Stimulated activated CD4-positive, alpha-beta T cell treated with anti-CD3 and anti-CD28 coated beads, Interleukin-15, amount 100 ng/mL, for 48 hours (primary cell): ENCODE measurements at regions not wholly inside any gene's neighbourhood (a gene's known extent, or its start where the extent isn't known, plus 50 kb on each side); places are given as distances from the start of the nearest gene placed in this dataset.
"Not testable (repeated sequence)": the region's sequence is repeated elsewhere in the genome, so short reads cannot be mapped to it uniquely, and the experiment has no call there.

Experiments used
- DNase-seq, 2 donors: peaks; one replicate each; pipeline ENCODE4 v3.0.0-alpha.2; 2020; ENCODE audit warnings: low read depth in 2 of 2

DNA sequence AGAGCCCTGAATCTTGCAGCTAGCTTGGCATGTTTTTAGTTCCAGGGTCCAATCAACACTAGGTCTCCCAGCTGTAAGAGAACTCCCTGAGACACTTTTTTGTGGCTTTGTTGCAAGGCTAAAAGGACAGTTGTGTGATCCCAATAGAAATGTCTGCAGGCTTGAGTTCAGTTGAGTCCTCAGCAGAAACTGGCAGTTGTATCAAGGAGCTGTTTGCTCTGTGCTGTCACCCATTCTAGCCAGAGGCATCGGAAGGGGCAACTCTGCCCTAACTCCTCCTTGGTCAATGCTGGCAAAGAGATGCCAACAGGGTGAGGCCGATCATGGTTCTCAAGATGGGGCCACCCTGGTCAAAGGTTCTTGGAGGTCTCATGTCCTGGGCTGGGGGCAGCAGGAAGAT, 224.1 kb downstream of the BUB3 start:
- no peak for DNase-seq

DNA sequence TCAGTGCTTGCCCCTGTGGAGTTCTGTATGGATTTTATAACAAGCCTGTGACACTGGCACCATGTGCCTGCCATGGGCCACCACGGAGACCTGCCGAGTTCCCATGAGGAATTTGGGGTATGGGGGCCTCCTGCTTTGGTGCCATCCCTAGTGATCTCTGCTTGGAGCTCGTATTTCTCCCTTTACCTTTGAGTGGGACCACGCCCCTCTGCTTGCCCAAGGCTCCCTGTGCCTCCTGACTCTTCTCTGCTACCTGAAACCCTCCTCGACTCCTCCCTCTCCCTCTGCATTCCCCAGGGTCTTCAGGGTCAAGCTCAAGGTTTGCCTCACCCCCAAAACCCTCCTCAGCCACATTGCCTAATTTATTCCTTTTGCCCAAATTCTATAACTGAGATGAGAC, 225.0 kb downstream of the BUB3 start:
- no peak for DNase-seq

DNA sequence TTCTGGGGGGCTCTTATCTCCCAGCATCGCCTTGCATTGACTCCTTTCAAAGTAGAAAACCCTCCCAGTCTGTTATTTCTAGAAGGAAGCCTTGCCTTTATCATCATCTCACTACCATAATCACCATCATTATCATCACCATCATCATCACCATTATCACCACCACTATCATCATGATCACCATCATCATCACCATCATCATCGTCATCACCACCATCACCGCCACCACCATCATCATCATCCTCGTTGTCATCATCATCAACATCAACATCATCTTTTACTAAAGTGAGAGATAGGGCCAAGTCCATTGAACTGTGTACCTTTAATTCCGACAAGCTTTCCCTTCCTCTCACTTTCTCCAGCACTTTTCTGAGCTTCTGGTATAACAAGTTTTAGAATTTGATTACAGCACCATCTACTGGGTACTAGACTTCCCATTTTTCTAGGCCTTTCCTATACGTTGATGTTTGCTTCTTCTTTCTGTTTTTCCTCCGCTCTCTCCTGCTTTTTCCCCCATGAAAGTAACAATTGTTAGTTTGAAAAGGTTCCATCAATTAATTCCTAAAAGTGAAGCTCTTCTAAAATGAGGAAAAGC, 226.4 kb downstream of the BUB3 start:
- no peak for DNase-seq

DNA sequence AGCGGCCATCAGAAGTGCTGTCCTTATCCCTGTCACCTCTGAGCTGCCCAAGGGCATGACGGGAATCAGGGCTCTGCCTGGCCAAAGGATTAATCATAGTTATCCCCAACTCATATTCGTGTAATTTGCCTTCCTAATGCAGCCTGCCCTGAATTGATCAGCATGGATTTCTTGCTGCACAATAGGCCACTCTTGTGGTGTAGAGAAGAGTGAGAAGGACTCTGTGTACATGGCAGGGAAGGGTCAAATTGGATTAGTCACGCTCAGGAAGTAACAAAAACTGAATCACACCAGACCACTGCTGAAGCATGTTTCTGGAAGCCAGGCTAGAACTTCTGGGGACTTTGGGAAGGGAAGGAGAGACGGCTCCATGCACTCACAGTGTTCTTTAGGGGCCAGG, 227.0 kb downstream of the BUB3 start:
- no peak for DNase-seq

DNA sequence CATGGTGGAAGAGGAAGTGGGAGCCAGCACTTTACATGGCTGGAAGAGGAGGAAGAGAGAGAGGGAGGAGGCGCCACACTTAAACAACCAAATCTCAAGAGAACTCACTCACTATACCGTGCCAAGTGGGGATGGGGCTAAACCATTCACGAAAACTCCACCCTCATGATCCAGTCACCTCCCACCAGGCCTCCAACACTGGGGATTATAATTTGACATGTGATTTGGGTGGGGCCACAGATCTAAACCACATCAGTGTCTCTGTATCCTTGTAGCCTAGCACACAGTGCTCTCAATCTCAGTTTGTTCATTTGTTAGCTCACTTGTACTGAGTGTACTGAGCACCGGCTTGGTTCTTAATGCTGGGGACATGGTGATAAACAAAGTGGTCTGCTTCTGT, 228.3 kb downstream of the BUB3 start:
- no peak for DNase-seq

DNA sequence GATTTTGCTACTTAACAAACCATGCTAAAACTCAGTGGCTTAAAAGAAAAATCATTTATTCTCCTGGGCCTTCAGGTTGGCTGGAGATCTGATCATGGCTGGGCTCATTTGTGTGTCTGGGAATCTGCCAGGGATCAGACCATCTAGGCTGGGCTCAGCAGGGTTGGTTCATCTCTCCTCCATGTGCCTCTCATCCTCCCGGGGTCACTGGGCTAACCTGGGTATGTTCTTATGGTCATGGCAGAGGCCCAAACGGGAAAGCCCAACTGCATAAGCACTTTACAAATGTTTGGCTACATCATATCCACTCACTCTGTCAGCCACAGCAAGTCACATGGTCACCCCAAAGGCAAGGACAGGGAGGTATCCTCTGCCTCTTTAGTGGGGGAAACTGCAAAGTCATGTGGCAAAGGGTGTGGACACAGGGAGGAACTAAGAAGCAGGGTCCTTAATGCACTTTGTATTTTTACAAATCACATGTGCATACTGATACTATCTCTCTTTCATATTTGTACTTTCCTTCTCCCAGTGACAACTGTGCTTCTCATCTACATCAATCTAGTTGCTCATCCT, 231.4 kb downstream of the BUB3 start:
- no peak for DNase-seq

DNA sequence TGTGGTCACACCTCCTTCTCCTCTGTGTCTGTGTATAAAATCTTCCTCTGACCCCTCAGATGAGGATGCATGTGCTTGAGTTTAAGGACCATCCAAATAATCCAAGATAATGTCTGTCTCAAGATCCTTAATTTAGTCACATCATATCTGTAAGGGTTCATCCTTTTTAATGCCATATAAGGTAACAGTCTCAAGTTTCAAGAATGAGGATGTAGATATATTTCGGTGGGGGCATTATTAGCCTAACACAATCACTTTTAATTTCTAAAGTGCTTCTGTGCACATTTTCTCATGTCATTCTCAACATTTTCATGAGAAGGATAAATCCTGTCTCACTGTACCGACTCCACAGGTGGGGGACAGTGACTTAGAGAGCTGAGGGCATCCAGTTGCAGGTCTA, 235.3 kb downstream of the BUB3 start:
- no peak for DNase-seq

DNA sequence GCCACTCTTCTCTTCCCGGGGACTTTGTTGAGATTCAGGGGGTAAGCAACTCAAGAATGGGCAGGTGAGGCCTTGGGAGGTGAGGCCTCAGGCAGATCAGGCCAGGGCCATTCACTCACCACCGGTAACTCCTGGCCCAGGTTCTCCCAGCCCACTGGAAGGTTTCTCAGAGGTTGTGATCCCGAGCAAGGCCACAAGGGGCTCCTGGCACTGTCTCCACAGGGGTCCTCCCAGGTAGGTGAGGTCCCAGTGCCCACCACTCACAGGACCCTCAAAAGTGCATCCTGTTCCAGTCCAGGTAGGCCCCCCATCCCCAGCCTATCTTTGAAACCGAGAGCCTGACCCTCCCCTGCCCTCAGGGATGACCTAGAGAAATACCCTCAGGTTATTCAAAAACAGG, 236.1 kb downstream of the BUB3 start:
- DNase-seq, result no peak

DNA sequence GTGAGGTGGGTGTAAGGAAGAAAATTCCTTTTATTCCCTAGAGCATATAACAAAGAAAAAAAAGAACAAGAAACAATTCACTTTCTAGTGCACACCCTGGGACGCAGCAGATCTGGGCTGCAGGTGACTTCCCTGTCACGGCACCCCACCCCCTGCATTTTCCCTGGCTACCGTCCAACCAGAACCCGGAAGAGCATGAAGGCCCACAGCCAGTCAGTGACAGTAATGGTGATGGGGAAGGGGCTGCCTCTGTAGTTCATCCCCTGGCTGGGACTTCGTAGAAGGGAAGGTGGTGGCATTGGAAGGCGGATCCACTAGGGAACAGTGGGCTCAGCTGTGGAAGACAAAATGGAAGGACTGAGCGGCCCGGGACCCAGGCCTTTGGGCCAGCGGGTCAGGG, 236.7 kb downstream of the BUB3 start:
- no peak for DNase-seq

DNA sequence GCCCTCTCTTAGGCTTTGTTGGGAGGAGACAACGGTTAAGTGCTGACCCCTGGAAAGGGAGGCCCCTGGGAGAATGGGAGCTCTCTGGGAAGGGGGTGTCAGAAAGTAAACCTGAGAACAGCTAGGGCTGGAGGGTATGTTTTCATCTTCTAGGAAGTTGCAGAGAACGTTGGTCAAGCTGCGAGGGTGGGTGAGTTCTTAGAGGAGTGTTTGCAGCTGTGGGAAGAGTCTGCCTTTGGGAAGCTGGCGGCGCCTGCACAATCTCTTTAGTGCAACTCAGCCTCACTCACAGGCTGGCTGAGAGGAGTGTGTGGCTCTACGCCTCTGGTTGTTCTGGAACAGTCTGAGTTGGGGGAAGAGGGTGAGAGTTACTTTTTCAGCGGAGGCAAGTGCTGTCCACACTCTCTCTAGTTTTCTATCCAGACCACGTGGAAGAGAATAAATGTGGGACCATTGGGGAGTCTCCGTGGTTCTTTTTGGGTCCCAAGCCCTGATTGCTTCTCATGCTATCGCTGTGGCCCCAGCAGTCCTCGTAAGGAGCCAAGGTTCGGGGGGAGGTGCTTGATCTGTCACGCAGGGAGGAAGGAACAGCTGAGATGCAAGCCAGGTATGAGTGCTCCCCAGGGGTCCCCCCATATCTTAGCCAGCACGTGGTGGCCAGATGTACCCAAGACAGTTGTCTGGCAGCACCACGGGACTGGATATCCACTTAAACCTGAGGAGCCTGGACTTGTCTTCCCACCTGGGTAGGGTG, 237.2 kb downstream of the BUB3 start:
- no peak for DNase-seq

DNA sequence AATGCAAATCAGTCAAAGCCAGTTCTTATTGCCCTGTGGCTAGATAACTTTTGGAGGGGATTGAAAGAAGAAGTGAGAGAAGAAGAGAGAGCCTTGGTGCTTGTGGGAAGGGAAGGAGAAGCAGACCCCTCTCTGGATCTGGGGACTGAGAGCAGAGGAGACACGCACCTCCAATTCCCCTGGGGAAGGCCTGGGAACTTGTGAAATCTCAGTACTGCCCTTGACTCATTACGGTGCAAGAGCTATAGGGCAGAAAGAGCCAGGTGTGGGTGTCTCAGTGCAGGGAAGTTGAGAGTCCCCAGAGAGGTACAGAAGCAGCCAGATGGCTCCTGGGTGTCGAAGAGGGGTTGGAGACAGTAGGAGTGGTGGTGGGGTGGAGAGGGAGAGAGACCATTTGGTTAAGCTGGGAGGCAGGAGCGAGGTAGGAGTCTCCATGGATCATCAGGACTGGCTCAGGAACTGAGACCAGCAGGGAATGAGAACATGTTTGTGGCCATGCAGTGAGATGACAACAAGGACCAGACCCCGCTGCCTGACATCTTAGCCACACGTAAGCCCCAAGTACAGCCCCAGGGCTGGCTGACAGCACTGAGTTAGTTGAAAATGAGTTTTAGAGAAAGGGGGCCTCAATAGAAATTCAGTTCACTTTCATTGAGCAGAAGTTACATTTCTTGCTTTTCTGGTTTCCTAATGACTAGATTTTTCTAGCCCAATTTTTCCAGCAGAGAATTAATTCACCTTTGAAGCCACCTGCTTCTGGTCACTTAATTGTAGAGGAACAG, 238.2 kb downstream of the BUB3 start:
- DNase-seq, result no peak

DNA sequence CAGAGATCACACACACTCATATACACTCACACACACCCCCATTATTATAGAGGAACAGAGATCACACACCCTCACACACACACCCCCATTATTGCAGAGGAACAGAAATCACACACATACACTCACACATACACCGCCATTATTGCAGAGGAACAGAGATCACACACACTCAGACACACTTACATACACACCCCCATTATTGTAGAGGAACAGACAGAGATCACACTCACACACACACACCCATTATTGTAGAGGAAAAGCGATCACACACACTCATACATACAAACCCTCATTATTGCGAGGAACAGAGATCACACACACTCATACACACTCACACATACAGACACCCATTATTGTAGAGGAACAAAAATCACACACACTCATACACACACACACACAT, 239.0 kb downstream of the BUB3 start:
- DNase-seq, result no peak

DNA sequence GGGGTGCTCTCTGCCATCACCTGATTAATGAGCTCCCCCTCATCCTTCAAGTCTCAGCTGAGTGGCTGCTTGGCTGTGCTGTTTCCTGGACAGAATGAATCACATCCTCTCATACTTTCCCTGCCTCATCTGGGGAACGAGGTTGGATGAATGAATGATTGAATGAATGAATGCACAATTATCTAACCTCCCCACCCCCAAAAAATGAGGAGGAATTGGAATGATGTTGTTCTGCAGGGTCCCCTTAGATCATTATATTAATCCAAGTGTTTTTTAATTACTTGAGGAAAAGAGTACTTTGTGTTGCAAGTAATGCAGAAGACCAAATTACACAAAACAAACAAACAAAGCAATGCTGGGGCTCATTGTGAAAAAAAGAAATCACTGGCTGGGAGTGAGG, 240.2 kb downstream of the BUB3 start:
- no peak for DNase-seq

DNA sequence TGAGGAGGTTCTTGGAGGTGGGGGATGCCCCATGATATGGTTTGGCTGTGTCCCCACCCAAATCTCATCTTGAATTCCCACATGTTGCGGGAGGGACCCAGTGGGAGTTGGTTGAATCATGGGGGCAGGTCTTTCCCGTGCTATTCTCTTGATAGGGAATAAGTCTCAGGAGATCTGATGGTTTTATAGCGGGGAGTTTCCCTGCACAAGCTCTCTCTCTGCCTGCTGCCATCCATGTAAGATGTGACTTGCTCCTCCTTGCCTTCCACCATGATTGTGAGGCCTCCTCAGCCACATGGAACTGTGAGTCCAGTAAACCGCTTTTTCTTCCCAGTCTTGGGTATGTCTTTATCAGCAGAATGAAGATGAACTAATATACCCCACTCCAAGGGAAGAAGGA, 241.0 kb downstream of the BUB3 start:
- DNase-seq, result not testable (repeated sequence)

DNA sequence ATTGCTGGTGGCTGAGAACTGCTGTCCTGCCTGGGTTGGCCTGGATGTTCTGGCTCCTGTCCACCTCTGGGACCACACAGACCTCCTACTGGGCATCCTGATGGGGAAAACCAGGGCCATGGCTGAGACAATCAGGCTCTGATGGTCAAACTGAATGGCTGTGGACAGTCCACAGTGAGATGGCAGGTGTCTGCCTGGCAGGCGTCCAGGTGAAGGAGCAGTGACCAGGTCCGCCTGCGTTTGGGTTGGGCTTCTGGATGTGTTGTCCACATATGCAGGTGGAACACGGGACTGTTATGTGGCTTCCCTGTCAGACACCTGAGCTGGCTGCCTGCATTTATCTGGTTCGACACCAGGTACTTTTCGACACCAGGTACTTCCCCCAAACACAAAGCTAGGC, 241.7 kb downstream of the BUB3 start:
- no peak for DNase-seq

DNA sequence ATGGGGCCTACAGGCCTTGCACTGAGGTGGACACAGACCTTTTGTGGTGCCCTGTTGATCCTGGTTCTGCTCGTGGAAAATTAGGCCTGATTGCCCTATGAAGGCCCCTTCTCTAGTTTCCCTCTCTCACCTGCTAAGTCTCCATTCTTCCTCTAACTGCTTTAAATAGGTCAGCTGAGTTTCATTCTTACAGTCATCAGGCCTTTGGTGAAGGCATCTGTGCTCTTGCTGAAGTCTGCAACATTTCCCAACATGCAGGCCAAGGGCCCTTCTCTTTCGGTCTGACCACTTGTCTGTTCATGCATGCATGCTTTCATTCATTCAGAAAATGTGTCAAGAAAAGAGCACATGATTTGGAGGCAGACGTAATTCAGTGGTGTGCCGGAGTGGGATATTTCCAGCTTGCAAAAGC, 244.0 kb downstream of the BUB3 start:
- no peak for DNase-seq

DNA sequence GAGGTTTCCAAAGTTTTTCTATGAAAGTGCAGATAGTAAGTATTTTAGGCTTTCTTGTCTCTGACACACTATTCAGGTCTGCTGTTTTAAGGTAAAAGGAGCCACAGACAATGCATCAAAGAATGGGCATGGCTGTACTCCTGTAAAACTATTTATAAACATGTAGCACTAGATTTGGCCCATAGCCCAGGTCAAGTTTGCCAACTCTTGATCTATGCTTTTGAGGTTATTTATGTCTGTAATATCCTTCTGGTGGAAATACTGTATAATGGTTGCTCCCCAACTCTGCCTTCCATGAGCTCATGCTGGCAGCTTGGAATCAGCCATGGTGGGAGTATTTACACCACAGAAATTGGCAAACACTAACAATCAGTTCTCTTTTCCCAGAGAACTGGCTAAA, 244.6 kb downstream of the BUB3 start:
- no peak for DNase-seq

DNA sequence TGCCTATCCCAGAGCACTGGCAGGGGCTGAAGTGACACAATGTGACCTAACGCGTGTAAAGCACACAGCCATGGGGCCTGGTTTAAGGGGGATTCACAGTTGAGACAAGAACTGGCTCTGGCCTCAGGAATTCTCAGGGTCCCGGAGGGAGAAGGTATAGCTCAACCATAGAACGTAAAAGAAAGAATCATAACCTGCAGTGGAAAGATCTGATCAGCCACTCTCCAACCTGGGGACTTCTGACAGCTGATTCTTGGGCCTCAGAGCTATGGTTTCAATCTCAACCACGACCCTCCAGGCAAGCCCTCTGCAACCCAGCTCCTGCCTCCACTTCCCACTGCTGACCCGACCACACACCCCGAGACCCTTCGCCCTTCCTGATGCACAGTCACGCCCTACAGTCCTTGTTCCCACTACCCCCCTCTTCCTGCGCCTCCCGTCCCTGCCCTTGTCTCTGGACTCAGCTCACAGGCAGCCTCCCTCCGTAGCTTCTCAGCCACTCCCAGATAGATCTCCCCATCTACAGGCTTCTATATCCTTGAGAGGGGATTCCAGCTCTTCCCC, 245.2 kb downstream of the BUB3 start:
- DNase-seq, result no peak

DNA sequence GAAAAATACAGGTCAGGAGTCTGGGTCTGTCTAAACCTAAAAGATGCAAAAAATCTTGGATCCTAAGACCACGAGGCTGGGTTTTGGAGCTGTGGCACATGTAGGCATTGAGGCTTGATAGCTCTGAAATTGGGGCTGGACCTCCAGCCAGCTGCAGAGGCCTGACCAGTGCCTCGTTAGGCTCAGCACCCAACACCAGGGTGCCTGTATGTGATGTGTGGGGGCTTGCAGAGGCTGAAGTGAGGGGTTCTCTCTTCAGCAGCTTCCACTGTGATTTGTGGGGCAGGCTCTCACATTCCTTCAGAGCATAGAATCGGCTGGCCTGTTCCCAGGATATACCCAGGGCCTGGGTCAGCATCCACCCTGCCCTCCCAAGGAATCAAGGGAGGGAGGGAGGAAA, 247.8 kb downstream of the BUB3 start:
- DNase-seq, result no peak

DNA sequence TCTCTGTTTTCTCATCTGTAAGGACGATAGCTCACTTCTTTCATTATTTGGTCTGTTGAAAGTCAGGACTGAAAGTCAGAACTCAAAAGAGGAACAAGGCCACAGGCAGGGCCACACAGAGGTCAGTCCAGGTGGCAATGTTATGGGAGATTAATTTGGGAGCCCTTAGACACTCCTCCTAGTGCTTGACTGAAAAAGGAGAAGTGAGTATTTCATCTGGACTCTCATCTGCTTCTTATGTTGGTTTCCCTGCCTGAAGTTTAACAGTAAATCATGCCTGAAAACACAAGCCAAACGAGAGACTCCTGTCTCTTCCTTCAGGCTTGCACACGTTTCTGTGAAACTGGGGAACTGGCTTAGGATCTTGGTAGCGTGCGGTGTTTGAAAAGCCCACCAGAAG, 248.5 kb downstream of the BUB3 start:
- DNase-seq, result no peak

DNA sequence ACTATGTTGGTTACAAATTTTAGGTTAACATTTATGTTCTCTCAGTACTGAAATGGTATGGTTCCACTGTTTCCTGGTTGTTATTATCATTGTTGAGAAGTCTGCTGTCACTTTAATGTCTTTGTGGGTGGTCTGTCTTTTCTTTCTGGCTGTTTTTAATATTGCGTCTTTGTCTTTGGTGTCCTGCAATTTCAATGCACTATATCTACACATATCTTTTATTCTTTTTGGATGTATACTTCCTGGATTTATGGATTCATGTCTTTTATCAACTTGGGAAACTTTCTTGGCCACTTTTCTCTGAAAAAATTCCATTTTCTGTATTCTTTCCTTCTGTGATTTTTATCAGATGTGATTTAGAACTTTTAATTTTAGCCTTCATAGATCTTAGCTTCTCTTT, 250.2 kb downstream of the BUB3 start:
- DNase-seq, result no peak

DNA sequence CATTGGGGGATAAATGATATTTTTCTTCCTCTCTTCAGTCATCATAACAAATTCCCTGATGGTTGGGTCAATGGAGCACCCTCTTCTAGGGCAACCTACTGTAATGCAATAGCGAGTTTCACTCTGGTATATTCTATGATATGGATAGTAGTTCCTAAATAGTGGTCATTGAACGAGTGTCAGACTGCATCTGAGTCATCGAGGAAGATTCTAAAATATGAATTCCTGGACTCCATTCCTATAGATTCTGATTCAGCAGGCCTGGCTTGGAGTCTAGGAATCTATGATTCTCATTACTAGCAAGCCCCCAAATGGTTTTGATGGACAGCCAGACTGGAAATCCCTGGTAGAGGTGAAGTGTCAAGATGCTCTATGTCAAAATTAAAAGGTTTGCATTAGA, 254.5 kb downstream of the BUB3 start:
- no peak for DNase-seq
